ENCODE measurements at regions not wholly inside any gene's neighbourhood (a gene's known extent, or its start where the extent isn't known, plus 50 kb on each side); places are given as distances from the start of the nearest gene placed in this dataset.

DNA sequence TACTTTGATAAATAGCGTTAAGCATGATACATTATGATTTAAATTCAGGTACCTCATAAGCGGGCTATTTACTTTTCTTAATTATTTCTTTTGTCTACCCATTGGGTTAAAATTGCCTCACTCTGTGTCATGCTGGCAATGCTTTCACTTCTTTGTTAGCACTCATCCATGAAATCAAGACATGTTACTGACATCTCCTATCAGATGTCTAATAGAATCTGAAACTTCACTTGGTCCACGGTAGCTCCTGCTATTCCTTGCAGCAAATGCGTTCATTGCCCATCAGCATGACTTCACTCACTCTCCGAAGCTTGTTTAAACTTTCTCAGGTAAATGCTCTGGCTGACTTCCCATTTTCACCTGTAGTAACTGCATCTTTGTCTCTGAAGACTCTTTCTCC lies 193.5 kb upstream of the EDIL3 start:
- intact Hi-C loops (cut with DNase I, micrococcal nuclease), result no loop called here
- no peak for ATAC-seq (ENCODE audit: poor library complexity)
- no peaks in the 10 kb centered on the region for H3K36me3 Mint-ChIP-seq (ENCODE audit: low read depth)
- H3K4me3 Mint-ChIP-seq, result no peak overlapping the region
- H3K27me3 Mint-ChIP-seq, result no peaks in the 10 kb centered on the region
- H3K4me1 ChIP-seq (ENCODE audit: insufficient read depth, low read length), result no peaks in the 10 kb centered on the region
- DNase-seq, result no peak
- H3K9me3 Mint-ChIP-seq, result no peaks in the 10 kb centered on the region
- H3K27me3 ChIP-seq (ENCODE audit: control insufficient read depth in 1 of 2, insufficient read depth in 2 of 2, low read length in 2 of 2), result no peaks in the 10 kb centered on the region
- H3K27ac Mint-ChIP-seq, result no peak overlapping the region
- no peak overlapping the region for H3K4me3 ChIP-seq (ENCODE audit: low read length)
- H3K36me3 ChIP-seq (ENCODE audit: insufficient read depth, low read length), result no peaks in the 10 kb centered on the region
- POLR2A ChIA-PET, result no interaction called here
- TF ChIP-seq, protein P1, sequence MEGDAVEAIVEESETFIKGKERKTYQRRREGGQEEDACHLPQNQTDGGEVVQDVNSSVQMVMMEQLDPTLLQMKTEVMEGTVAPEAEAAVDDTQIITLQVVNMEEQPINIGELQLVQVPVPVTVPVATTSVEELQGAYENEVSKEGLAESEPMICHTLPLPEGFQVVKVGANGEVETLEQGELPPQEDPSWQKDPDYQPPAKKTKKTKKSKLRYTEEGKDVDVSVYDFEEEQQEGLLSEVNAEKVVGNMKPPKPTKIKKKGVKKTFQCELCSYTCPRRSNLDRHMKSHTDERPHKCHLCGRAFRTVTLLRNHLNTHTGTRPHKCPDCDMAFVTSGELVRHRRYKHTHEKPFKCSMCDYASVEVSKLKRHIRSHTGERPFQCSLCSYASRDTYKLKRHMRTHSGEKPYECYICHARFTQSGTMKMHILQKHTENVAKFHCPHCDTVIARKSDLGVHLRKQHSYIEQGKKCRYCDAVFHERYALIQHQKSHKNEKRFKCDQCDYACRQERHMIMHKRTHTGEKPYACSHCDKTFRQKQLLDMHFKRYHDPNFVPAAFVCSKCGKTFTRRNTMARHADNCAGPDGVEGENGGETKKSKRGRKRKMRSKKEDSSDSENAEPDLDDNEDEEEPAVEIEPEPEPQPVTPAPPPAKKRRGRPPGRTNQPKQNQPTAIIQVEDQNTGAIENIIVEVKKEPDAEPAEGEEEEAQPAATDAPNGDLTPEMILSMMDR (IDR thresholded peaks at IDR 0.05), result no peak
- CTCF ChIA-PET, result no interaction called here
- H3K4me1 Mint-ChIP-seq (ENCODE audit: low read depth), result no peaks in the 10 kb centered on the region
- peaks cover 0 to 2% of the 10 kb centered on the region in 2 experiments for H3K9me3 ChIP-seq (ENCODE audit: control insufficient read depth in 1 of 2, insufficient read depth in 1 of 2, low read length in 2 of 2)
- H3K27ac ChIP-seq (ENCODE audit: low read depth in 1 of 2, low read length in 2 of 2), result no peak overlapping the region

DNA sequence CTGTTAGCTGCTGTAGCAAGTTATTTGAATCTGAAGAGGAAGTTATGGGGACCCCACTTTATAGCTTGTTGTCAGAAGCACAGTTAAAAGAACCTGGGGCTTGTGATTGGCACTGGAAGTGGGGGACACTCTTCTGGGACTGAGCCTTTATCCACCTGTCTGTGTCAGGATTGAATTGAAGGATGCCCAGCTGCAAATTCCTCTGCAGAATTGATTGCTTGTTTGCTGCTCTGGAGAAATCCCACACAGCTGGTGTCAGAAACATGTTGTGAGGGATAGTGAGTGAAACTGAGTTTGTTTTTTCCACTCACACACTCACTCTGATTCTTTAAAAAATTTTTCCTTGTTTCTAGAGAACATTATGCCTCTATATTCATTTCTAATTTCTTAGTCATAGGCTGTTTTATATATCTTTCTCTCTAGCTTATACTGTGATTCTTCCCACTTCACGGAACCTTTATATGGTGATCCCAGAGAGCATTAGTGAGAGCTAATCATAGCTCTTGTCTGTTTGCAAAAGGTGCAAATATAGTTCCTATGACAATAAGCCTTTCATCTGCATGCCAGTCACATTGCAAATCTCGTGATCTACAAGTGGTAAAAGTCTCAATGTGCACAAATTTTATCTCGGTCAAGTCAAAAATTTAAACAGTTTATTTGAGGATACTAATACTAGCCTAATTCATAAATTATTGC lies 188.5 kb upstream of the EDIL3 start:
- H3K4me1 ChIP-seq (ENCODE audit: insufficient read depth, low read length), result no peaks in the 10 kb centered on the region
- no peak for DNase-seq
- no peak overlapping the region for H3K4me3 Mint-ChIP-seq
- no peaks in the 10 kb centered on the region for H3K36me3 ChIP-seq (ENCODE audit: insufficient read depth, low read length)
- H3K9me3 ChIP-seq (ENCODE audit: control insufficient read depth in 1 of 2, insufficient read depth in 1 of 2, low read length in 2 of 2), result no peaks in the 10 kb centered on the region
- H3K9me3 Mint-ChIP-seq, result no peaks in the 10 kb centered on the region
- H3K36me3 Mint-ChIP-seq (ENCODE audit: low read depth), result no peaks in the 10 kb centered on the region
- H3K4me3 ChIP-seq (ENCODE audit: low read length), result no peak overlapping the region
- ChIA-PET POLR2A (no interaction called here), CTCF (no interaction called here)
- no peaks in the 10 kb centered on the region for H3K27me3 Mint-ChIP-seq
- H3K27ac Mint-ChIP-seq, result no peak overlapping the region
- ATAC-seq (ENCODE audit: poor library complexity), result no peak
- H3K27me3 ChIP-seq (ENCODE audit: control insufficient read depth in 1 of 2, insufficient read depth in 2 of 2, low read length in 2 of 2), result no peaks in the 10 kb centered on the region
- TF ChIP-seq, protein P1 (IDR thresholded peaks at IDR 0.05), result no peak
- H3K4me1 Mint-ChIP-seq (ENCODE audit: low read depth), result no peaks in the 10 kb centered on the region
- H3K27ac ChIP-seq (ENCODE audit: low read depth in 1 of 2, low read length in 2 of 2), result no peak overlapping the region
- intact Hi-C loops (cut with DNase I, micrococcal nuclease), result no loop called here

DNA sequence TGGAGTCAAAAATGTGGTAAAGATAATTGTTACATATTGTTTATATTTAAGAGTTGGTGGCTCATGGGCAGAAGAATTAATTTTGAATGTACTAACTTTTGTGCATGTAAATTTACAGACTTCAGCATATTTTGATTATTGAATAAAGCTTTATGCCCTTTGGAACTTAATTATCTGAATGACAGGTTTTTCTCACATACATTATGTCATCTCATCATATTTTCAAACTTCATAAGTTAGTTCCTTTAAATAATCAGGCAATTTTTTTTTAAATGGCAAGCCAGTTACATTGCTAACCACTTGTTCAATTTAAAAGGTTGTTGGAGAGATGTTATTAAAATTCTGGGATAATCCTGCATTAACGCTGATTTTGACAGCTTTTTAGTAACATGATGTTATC lies 184.6 kb upstream of the EDIL3 start:
- Mint-ChIP-seq H3K27ac (no peak overlapping the region), H3K4me3 (no peak overlapping the region), H3K4me1 (ENCODE audit: low read depth) (no peaks in the 10 kb centered on the region), H3K9me3 (no peaks in the 10 kb centered on the region), H3K27me3 (no peaks in the 10 kb centered on the region), H3K36me3 (ENCODE audit: low read depth) (no peaks in the 10 kb centered on the region)
- Histone ChIP-seq H3K4me3 (ENCODE audit: low read length) (no peak overlapping the region), H3K27me3 (ENCODE audit: control insufficient read depth in 1 of 2, insufficient read depth in 2 of 2, low read length in 2 of 2) (no peaks in the 10 kb centered on the region), H3K4me1 (ENCODE audit: insufficient read depth, low read length) (no peaks in the 10 kb centered on the region), H3K9me3 (ENCODE audit: control insufficient read depth in 1 of 2, insufficient read depth in 1 of 2, low read length in 2 of 2) (no peaks in the 10 kb centered on the region), H3K36me3 (ENCODE audit: insufficient read depth, low read length) (no peaks in the 10 kb centered on the region), H3K27ac (ENCODE audit: low read depth in 1 of 2, low read length in 2 of 2) (no peak overlapping the region)
- ChIA-PET CTCF (no interaction called here), POLR2A (no interaction called here)
- ATAC-seq (ENCODE audit: poor library complexity) (no peak), DNase-seq (no peak)
- TF ChIP-seq, protein P1 (IDR thresholded peaks at IDR 0.05), result no peak
- intact Hi-C loops (cut with DNase I, micrococcal nuclease), result no loop called here
